ENCODE measurements at regions not wholly inside any gene's neighbourhood (a gene's known extent, or its start where the extent isn't known, plus 50 kb on each side); places are given as distances from the start of the nearest gene placed in this dataset.

DNA sequence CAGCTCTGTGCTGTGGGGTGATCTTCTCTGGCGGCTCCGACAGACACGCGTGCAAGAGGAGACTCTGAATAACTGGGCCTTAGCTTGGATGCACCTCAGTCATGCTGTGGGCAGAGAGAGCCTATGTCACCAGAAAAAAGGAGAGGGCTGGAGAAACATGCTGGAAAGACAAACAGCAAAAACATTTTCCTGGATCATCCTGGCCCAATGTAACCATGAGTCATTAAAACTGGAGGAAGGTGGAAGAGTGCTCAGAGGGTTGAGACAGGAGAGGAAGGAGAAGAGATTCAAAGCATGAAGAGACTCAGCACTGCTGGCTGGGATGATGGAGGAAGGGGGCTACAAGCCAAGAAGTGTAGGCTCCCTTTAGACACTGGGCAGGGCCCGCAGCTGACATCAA, 292.0 kb downstream of the CDH26 start:
- no peak overlapping the region for H3K4me3 Mint-ChIP-seq
- H3K36me3 Mint-ChIP-seq (ENCODE audit: low read depth): no peaks in the 10 kb centered on the region
- H3K27ac Mint-ChIP-seq: no peak overlapping the region
- no peaks in the 10 kb centered on the region for H3K4me1 Mint-ChIP-seq
- TF ChIP-seq, protein P1, sequence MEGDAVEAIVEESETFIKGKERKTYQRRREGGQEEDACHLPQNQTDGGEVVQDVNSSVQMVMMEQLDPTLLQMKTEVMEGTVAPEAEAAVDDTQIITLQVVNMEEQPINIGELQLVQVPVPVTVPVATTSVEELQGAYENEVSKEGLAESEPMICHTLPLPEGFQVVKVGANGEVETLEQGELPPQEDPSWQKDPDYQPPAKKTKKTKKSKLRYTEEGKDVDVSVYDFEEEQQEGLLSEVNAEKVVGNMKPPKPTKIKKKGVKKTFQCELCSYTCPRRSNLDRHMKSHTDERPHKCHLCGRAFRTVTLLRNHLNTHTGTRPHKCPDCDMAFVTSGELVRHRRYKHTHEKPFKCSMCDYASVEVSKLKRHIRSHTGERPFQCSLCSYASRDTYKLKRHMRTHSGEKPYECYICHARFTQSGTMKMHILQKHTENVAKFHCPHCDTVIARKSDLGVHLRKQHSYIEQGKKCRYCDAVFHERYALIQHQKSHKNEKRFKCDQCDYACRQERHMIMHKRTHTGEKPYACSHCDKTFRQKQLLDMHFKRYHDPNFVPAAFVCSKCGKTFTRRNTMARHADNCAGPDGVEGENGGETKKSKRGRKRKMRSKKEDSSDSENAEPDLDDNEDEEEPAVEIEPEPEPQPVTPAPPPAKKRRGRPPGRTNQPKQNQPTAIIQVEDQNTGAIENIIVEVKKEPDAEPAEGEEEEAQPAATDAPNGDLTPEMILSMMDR (IDR thresholded peaks at IDR 0.05): no peak
- peaks cover 29% of the 10 kb centered on the region for H3K27me3 Mint-ChIP-seq (ENCODE audit: low read depth, poor library complexity)
- H3K9me3 Mint-ChIP-seq: peaks cover 20% of the 10 kb centered on the region
- no peak for DNase-seq

- DNase-seq: no peak
- Mint-ChIP-seq H3K4me1 (peaks cover 8% of the 10 kb centered on the region), H3K36me3 (ENCODE audit: low read depth) (no peaks in the 10 kb centered on the region), H3K9me3 (peaks cover 12% of the 10 kb centered on the region), H3K4me3 (no peak overlapping the region), H3K27ac (no peak overlapping the region), H3K27me3 (ENCODE audit: low read depth, poor library complexity) (peaks cover 32% of the 10 kb centered on the region)
- TF ChIP-seq, protein P1 (IDR thresholded peaks at IDR 0.05): no peak
Observed at GRCh38 chr20:60252866-60253265, 294.6 kb downstream of the CDH26 start.

GRCh38 chr20:60253471-60253870, 295.2 kb downstream of the CDH26 start:
- Mint-ChIP-seq H3K9me3 (peaks cover 12% of the 10 kb centered on the region), H3K27ac (no peak overlapping the region), H3K36me3 (ENCODE audit: low read depth) (no peaks in the 10 kb centered on the region), H3K4me3 (no peak overlapping the region), H3K27me3 (ENCODE audit: low read depth, poor library complexity) (peaks cover 32% of the 10 kb centered on the region), H3K4me1 (peaks cover 8% of the 10 kb centered on the region)
- TF ChIP-seq, protein P1 (IDR thresholded peaks at IDR 0.05): no peak
- DNase-seq: no peak

- Mint-ChIP-seq H3K27me3 (ENCODE audit: low read depth, poor library complexity) (peaks cover 28% of the 10 kb centered on the region), H3K4me1 (peaks cover 8% of the 10 kb centered on the region), H3K36me3 (ENCODE audit: low read depth) (no peaks in the 10 kb centered on the region), H3K27ac (no peak overlapping the region), H3K4me3 (no peak overlapping the region), H3K9me3 (peaks cover 8% of the 10 kb centered on the region)
- DNase-seq: no peak
- TF ChIP-seq, protein P1 (IDR thresholded peaks at IDR 0.05): no peak
Observed at GRCh38 chr20:60254901-60255411, 296.7 kb downstream of the CDH26 start.

DNA sequence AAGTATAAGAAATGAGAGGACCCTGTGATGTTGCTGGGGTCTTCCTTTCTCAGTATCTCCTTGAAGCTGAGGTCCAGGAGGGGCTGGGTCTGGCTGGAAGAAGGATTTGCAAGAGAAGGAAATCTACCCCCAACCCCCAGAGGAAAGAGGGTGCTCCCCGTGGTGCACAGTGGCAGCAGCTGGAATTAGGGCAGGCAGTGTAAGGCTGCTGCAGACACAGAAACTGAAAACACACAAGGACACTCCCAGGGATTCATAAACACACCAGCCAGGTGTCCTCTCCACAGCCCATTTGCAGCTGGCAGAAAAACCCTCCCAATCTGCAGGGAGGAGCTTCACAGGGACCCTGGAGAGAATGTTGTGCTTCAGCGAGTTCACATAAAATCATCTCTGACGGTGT, 297.2 kb downstream of the CDH26 start:
- H3K4me3 Mint-ChIP-seq: no peak overlapping the region
- TF ChIP-seq, protein P1 (IDR thresholded peaks at IDR 0.05): no peak
- no peak for DNase-seq
- no peak overlapping the region for H3K27ac Mint-ChIP-seq
- H3K27me3 Mint-ChIP-seq (ENCODE audit: low read depth, poor library complexity): peaks cover 29% of the 10 kb centered on the region
- peaks cover 4% of the 10 kb centered on the region for H3K9me3 Mint-ChIP-seq
- peaks cover 8% of the 10 kb centered on the region for H3K4me1 Mint-ChIP-seq
- H3K36me3 Mint-ChIP-seq (ENCODE audit: low read depth): no peaks in the 10 kb centered on the region

- DNase-seq: no peak
- H3K9me3 Mint-ChIP-seq: peaks cover 3% of the 10 kb centered on the region
- TF ChIP-seq, protein P1 (IDR thresholded peaks at IDR 0.05): no peak
- H3K4me3 Mint-ChIP-seq: no peak overlapping the region
- H3K36me3 Mint-ChIP-seq (ENCODE audit: low read depth): no peaks in the 10 kb centered on the region
- peaks cover 8% of the 10 kb centered on the region for H3K4me1 Mint-ChIP-seq
- peaks cover 32% of the 10 kb centered on the region for H3K27me3 Mint-ChIP-seq (ENCODE audit: low read depth, poor library complexity)
- no peak overlapping the region for H3K27ac Mint-ChIP-seq
Observed at GRCh38 chr20:60255866-60256265, 297.6 kb downstream of the CDH26 start.
